GM19238 (cell line): ENCODE measurements at regions not wholly inside any gene's neighbourhood (a gene's known extent, or its start where the extent isn't known, plus 50 kb on each side); places are given as distances from the start of the nearest gene placed in this dataset.
"Not testable (repeated sequence)": the region's sequence is repeated elsewhere in the genome, so short reads cannot be mapped to it uniquely, and the experiment has no call there.

Source experiments
- DNase-seq: peaks from one replicate; pipeline ENCODE4 v3.0.0; 2011; ENCODE audit warnings: low spot score; ENCODE audit not compliant: insufficient read length

- no peak for DNase-seq
These were observed 349.5 kb downstream of the NPIPA8 start for GRCh38 chr16:17986991-17987390.

GRCh38 chr16:17984810-17985209, 351.7 kb downstream of the NPIPA8 start:
- DNase-seq: no peak

GRCh38 chr16:17983847-17984639, 352.5 kb downstream of the NPIPA8 start:
- no peak for DNase-seq

- DNase-seq: no peak
These were observed 353.4 kb downstream of the NPIPA8 start for GRCh38 chr16:17983114-17983513.

- DNase-seq: no peak
These were observed 359.3 kb downstream of the NPIPA8 start for GRCh38 chr16:17977260-17977659.

GRCh38 chr16:17972460-17972943, 364.0 kb downstream of the NPIPA8 start:
- no peak for DNase-seq

- no peak for DNase-seq
These were observed 365.7 kb downstream of the NPIPA8 start for GRCh38 chr16:17970816-17971331.

- DNase-seq: no peak
These were observed 366.3 kb downstream of the NPIPA8 start for GRCh38 chr16:17970157-17970765.

- no peak for DNase-seq
These were observed 371.2 kb downstream of the NPIPA8 start for GRCh38 chr16:17965133-17965900.

GRCh38 chr16:17964196-17964595, 372.3 kb downstream of the NPIPA8 start:
- no peak for DNase-seq

- DNase-seq: no peak
These were observed 373.2 kb downstream of the NPIPA8 start for GRCh38 chr16:17963185-17963836.

- DNase-seq: no peak
These were observed 373.8 kb downstream of the NPIPA8 start for GRCh38 chr16:17962726-17963125.

GRCh38 chr16:17961822-17962221, 374.7 kb downstream of the NPIPA8 start:
- not testable (repeated sequence) for DNase-seq

- DNase-seq: no peak
These were observed 385.2 kb downstream of the NPIPA8 start for GRCh38 chr16:17951378-17951777.

- DNase-seq: no peak
These were observed 386.6 kb downstream of the NPIPA8 start for GRCh38 chr16:17949982-17950250.

GRCh38 chr16:17949141-17949981, 387.2 kb downstream of the NPIPA8 start:
- DNase-seq: no peak

- DNase-seq: no peak
These were observed 388.9 kb downstream of the NPIPA8 start for GRCh38 chr16:17947637-17948036.

GRCh38 chr16:17947165-17947564, 389.4 kb downstream of the NPIPA8 start:
- DNase-seq: no peak

- DNase-seq: no peak
These were observed 391.4 kb downstream of the NPIPA8 start for GRCh38 chr16:17945080-17945601.

GRCh38 chr16:17944345-17944744, 392.2 kb downstream of the NPIPA8 start:
- DNase-seq: no peak
